MM.1S (cell line): ENCODE measurements at regions not wholly inside any gene's neighbourhood (a gene's known extent, or its start where the extent isn't known, plus 50 kb on each side); places are given as distances from the start of the nearest gene placed in this dataset.
"Not testable (repeated sequence)": the region's sequence is repeated elsewhere in the genome, so short reads cannot be mapped to it uniquely, and the experiment has no call there.

Experiments
- EZH2 ChIP-seq: fragments of 300-600 bp; sonication (generic); optimal IDR thresholded peaks from 2 replicates; pipeline ENCODE3; 2017; ENCODE audit warnings: low read depth, mild to moderate bottlenecking, antibody characterized with exemption, low read length, mixed read lengths
- EZH2phosphoT487 ChIP-seq: fragments of 300-600 bp; sonication (generic); IDR thresholded peaks from 2 replicates; pipeline ENCODE4 v1.6.1; 2018; ENCODE audit warnings: antibody characterized with exemption, low read length
- TF ChIP-seq, protein P1 (sequence below): fragments of 300-600 bp; sonication (generic); IDR thresholded peaks from 2 replicates; pipeline ENCODE4 v1.5.1; 2016; ENCODE audit warnings: antibody characterized with exemption, low read length, mixed read lengths

DNA sequence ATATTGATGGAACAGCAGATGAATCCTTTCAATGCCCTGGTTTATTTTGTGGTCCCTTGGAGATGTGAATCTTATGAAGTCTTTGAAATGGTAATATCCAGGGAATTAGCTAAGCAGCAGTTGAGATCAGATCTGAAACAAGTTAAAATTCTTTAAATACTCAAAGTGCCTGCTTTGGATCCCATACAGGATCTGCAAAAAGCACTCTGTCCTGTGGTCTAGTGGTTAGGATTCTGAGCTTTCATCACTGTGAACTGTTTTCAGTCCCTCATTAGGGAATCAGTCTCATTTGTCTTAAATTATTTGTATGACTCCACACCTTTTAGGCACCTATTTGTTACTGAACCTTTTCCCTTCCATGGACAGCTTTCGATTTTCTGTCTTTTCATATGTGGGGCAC, 215.2 kb upstream of the TGIF2LX start:
- TF ChIP-seq, protein P1, sequence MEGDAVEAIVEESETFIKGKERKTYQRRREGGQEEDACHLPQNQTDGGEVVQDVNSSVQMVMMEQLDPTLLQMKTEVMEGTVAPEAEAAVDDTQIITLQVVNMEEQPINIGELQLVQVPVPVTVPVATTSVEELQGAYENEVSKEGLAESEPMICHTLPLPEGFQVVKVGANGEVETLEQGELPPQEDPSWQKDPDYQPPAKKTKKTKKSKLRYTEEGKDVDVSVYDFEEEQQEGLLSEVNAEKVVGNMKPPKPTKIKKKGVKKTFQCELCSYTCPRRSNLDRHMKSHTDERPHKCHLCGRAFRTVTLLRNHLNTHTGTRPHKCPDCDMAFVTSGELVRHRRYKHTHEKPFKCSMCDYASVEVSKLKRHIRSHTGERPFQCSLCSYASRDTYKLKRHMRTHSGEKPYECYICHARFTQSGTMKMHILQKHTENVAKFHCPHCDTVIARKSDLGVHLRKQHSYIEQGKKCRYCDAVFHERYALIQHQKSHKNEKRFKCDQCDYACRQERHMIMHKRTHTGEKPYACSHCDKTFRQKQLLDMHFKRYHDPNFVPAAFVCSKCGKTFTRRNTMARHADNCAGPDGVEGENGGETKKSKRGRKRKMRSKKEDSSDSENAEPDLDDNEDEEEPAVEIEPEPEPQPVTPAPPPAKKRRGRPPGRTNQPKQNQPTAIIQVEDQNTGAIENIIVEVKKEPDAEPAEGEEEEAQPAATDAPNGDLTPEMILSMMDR = not testable (repeated sequence)
- TF ChIP-seq EZH2, EZH2phosphoT487: not testable (repeated sequence)
